ENCODE measurements at regions not wholly inside any gene's neighbourhood (a gene's known extent, or its start where the extent isn't known, plus 50 kb on each side); places are given as distances from the start of the nearest gene placed in this dataset.

DNA sequence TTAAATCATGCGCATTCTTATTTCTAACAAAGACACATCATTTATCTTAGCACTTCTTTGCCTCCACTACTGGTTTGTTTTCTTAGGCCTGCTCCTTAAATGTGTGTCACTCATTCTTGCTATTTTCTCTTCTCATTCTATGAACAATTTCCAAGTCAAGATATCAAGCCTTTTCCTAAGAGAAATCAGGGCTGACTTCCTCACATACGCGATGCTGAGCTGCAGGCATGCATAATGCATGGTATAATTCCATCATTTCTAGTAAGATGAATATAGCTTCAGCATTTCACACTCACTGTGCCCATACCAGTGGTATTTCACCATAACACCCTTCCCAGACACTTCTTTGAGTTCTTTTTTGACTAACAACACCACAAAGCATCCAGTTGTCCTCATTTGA lies 838.9 kb upstream of the DDX18 start:
- no peaks in the 10 kb centered on the region for H3K36me3 ChIP-seq (ENCODE audit: insufficient read depth)
- Mint-ChIP-seq H3K4me1 (peaks cover 10% of the 10 kb centered on the region; the same call in 2 of the 3 replicates), H3K9me3 (no peaks in the 10 kb centered on the region), H3K36me3 (ENCODE audit: low read depth) (no peaks in the 10 kb centered on the region), H3K27me3 (ENCODE audit: insufficient read depth, low read depth, poor library complexity) (no peaks in the 10 kb centered on the region), H3K27ac (no peak overlapping the region), H3K4me3 (no peak overlapping the region)
- no peaks in the 10 kb centered on the region for H4K20me1 ChIP-seq (replicated peaks; ENCODE audit: insufficient read depth)
- H3K4me3 ChIP-seq = no peak overlapping the region
- H3K27me3 ChIP-seq (ENCODE audit: insufficient read depth) = no peaks in the 10 kb centered on the region
- no peak overlapping the region for H3K4me2 ChIP-seq
- H3F3A ChIP-seq (replicated peaks; ENCODE audit: low read depth) = no peaks in the 10 kb centered on the region
- no peaks in the 10 kb centered on the region; the same call in 1 of the 2 replicates for H3K9me2 ChIP-seq (ENCODE audit: insufficient read depth)
- no peaks in the 10 kb centered on the region for H3K4me1 ChIP-seq (ENCODE audit: insufficient read depth)
- no peak overlapping the region; the same call in 1 of the 2 replicates for H2AFZ ChIP-seq
- TF ChIP-seq CREB1 (CRISPR knock-in tag; IDR thresholded peaks at IDR 0.05; ENCODE audit: low read depth) = no peak
- TF ChIP-seq EZH2 (IDR thresholded peaks at IDR 0.05; ENCODE audit: low read depth, unreplicated experiment) = no peak
- no peak for TF ChIP-seq ZNF114 (CRISPR knock-in tag; IDR thresholded peaks at IDR 0.05)
- TF ChIP-seq NANOG (IDR thresholded peaks at IDR 0.05; ENCODE audit: borderline replicate concordance) = no peak
- TF ChIP-seq POLR2AphosphoS5 (IDR thresholded peaks at IDR 0.05; ENCODE audit: low read depth) = no peak
- no peak for TF ChIP-seq JUNB (IDR thresholded peaks at IDR 0.05; ENCODE audit: unreplicated experiment)
- no peak for TF ChIP-seq ZNF331 (CRISPR knock-in tag; IDR thresholded peaks at IDR 0.05; ENCODE audit: low read depth)
- no peak for TF ChIP-seq EZH2phosphoT487 (IDR thresholded peaks at IDR 0.05; ENCODE audit: unreplicated experiment)
- TF ChIP-seq, protein P1, sequence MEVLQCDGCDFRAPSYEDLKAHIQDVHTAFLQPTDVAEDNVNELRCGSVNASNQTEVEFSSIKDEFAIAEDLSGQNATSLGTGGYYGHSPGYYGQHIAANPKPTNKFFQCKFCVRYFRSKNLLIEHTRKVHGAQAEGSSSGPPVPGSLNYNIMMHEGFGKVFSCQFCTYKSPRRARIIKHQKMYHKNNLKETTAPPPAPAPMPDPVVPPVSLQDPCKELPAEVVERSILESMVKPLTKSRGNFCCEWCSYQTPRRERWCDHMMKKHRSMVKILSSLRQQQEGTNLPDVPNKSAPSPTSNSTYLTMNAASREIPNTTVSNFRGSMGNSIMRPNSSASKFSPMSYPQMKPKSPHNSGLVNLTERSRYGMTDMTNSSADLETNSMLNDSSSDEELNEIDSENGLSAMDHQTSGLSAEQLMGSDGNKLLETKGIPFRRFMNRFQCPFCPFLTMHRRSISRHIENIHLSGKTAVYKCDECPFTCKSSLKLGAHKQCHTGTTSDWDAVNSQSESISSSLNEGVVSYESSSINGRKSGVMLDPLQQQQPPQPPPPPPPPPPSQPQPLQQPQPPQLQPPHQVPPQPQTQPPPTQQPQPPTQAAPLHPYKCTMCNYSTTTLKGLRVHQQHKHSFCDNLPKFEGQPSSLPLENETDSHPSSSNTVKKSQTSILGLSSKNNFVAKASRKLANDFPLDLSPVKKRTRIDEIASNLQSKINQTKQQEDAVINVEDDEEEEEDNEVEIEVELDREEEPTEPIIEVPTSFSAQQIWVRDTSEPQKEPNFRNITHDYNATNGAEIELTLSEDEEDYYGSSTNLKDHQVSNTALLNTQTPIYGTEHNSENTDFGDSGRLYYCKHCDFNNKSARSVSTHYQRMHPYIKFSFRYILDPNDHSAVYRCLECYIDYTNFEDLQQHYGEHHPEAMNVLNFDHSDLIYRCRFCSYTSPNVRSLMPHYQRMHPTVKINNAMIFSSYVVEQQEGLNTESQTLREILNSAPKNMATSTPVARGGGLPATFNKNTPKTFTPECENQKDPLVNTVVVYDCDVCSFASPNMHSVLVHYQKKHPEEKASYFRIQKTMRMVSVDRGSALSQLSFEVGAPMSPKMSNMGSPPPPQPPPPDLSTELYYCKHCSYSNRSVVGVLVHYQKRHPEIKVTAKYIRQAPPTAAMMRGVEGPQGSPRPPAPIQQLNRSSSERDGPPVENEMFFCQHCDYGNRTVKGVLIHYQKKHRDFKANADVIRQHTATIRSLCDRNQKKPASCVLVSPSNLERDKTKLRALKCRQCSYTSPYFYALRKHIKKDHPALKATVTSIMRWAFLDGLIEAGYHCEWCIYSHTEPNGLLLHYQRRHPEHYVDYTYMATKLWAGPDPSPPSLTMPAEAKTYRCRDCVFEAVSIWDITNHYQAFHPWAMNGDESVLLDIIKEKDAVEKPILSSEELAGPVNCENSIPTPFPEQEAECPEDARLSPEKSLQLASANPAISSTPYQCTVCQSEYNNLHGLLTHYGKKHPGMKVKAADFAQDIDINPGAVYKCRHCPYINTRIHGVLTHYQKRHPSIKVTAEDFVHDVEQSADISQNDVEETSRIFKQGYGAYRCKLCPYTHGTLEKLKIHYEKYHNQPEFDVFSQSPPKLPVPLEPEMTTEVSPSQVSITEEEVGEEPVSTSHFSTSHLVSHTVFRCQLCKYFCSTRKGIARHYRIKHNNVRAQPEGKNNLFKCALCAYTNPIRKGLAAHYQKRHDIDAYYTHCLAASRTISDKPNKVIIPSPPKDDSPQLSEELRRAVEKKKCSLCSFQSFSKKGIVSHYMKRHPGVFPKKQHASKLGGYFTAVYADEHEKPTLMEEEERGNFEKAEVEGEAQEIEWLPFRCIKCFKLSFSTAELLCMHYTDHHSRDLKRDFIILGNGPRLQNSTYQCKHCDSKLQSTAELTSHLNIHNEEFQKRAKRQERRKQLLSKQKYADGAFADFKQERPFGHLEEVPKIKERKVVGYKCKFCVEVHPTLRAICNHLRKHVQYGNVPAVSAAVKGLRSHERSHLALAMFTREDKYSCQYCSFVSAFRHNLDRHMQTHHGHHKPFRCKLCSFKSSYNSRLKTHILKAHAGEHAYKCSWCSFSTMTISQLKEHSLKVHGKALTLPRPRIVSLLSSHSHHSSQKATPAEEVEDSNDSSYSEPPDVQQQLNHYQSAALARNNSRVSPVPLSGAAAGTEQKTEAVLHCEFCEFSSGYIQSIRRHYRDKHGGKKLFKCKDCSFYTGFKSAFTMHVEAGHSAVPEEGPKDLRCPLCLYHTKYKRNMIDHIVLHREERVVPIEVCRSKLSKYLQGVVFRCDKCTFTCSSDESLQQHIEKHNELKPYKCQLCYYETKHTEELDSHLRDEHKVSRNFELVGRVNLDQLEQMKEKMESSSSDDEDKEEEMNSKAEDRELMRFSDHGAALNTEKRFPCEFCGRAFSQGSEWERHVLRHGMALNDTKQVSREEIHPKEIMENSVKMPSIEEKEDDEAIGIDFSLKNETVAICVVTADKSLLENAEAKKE (CRISPR knock-in tag; IDR thresholded peaks at IDR 0.05) = no peak
- TF ChIP-seq, protein P2, sequence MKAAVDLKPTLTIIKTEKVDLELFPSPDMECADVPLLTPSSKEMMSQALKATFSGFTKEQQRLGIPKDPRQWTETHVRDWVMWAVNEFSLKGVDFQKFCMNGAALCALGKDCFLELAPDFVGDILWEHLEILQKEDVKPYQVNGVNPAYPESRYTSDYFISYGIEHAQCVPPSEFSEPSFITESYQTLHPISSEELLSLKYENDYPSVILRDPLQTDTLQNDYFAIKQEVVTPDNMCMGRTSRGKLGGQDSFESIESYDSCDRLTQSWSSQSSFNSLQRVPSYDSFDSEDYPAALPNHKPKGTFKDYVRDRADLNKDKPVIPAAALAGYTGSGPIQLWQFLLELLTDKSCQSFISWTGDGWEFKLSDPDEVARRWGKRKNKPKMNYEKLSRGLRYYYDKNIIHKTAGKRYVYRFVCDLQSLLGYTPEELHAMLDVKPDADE (IDR thresholded peaks at IDR 0.05) = no peak
- TF ChIP-seq, protein P3, sequence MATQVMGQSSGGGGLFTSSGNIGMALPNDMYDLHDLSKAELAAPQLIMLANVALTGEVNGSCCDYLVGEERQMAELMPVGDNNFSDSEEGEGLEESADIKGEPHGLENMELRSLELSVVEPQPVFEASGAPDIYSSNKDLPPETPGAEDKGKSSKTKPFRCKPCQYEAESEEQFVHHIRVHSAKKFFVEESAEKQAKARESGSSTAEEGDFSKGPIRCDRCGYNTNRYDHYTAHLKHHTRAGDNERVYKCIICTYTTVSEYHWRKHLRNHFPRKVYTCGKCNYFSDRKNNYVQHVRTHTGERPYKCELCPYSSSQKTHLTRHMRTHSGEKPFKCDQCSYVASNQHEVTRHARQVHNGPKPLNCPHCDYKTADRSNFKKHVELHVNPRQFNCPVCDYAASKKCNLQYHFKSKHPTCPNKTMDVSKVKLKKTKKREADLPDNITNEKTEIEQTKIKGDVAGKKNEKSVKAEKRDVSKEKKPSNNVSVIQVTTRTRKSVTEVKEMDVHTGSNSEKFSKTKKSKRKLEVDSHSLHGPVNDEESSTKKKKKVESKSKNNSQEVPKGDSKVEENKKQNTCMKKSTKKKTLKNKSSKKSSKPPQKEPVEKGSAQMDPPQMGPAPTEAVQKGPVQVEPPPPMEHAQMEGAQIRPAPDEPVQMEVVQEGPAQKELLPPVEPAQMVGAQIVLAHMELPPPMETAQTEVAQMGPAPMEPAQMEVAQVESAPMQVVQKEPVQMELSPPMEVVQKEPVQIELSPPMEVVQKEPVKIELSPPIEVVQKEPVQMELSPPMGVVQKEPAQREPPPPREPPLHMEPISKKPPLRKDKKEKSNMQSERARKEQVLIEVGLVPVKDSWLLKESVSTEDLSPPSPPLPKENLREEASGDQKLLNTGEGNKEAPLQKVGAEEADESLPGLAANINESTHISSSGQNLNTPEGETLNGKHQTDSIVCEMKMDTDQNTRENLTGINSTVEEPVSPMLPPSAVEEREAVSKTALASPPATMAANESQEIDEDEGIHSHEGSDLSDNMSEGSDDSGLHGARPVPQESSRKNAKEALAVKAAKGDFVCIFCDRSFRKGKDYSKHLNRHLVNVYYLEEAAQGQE (IDR thresholded peaks at IDR 0.05; ENCODE audit: unreplicated experiment) = no peak
- TF ChIP-seq STAT1 (IDR thresholded peaks at IDR 0.05; ENCODE audit: unreplicated experiment) = no peak
- TF ChIP-seq, protein P4, sequence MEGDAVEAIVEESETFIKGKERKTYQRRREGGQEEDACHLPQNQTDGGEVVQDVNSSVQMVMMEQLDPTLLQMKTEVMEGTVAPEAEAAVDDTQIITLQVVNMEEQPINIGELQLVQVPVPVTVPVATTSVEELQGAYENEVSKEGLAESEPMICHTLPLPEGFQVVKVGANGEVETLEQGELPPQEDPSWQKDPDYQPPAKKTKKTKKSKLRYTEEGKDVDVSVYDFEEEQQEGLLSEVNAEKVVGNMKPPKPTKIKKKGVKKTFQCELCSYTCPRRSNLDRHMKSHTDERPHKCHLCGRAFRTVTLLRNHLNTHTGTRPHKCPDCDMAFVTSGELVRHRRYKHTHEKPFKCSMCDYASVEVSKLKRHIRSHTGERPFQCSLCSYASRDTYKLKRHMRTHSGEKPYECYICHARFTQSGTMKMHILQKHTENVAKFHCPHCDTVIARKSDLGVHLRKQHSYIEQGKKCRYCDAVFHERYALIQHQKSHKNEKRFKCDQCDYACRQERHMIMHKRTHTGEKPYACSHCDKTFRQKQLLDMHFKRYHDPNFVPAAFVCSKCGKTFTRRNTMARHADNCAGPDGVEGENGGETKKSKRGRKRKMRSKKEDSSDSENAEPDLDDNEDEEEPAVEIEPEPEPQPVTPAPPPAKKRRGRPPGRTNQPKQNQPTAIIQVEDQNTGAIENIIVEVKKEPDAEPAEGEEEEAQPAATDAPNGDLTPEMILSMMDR (conservative IDR thresholded peaks at IDR 0.05; ENCODE audit: low read depth in 2 of 2) = no peak
- DNase-seq (ENCODE audit: low spot score) (no peak), ATAC-seq (no peak)
- no peaks in the 10 kb centered on the region for H3K79me2 ChIP-seq (replicated peaks; ENCODE audit: insufficient read depth)
- no peak overlapping the region for H3K27ac ChIP-seq (ENCODE audit: low read depth)
